Nephron progenitor cell (in vitro differentiated cells): ENCODE measurements at regions not wholly inside any gene's neighbourhood (a gene's known extent, or its start where the extent isn't known, plus 50 kb on each side); places are given as distances from the start of the nearest gene placed in this dataset.
A peak's percentile ranks its signal among the peaks of the same experiment; 100 is the strongest.

Experiments
- DNase-seq: peaks from one replicate; pipeline ENCODE4 v3.0.0; 2021
- H3K27ac Mint-ChIP-seq: 2 replicates; pipeline ENCODE4 v1.8.0; 2021; ENCODE audit warnings: mild to moderate bottlenecking, moderate library complexity, mixed read lengths
- H3K27me3 Mint-ChIP-seq: 2 replicates; pipeline ENCODE4 v1.8.0; 2021; ENCODE audit warnings: mild to moderate bottlenecking, low read depth, mixed read lengths; ENCODE audit not compliant: poor library complexity
- H3K36me3 Mint-ChIP-seq: 2 replicates; pipeline ENCODE4 v1.8.0; 2021; ENCODE audit warnings: low read depth, mixed read lengths
- H3K4me1 Mint-ChIP-seq: 2 replicates; pipeline ENCODE4 v1.8.0; 2021; ENCODE audit warnings: mixed read lengths
- H3K4me3 Mint-ChIP-seq: 2 replicates; pipeline ENCODE4 v1.8.0; 2021; ENCODE audit warnings: mild to moderate bottlenecking, moderate library complexity, mixed read lengths
- H3K9me3 Mint-ChIP-seq: 2 replicates; pipeline ENCODE4 v1.8.0; 2021; ENCODE audit warnings: mild to moderate bottlenecking, moderate library complexity, mixed read lengths
- TF ChIP-seq, protein P1 (sequence below): fragments of 200-600 bp; sonication (generic); IDR thresholded peaks from 2 replicates; pipeline ENCODE4 v1.5.0; 2021; ENCODE audit warnings: antibody characterized with exemption

- Mint-ChIP-seq H3K4me3 (no peak overlapping the region), H3K27me3 (peaks cover 2% of the 10 kb centered on the region), H3K27ac (no peak overlapping the region), H3K4me1 (peaks cover 25% of the 10 kb centered on the region), H3K9me3 (peaks cover 23% of the 10 kb centered on the region), H3K36me3 (no peaks in the 10 kb centered on the region)
- no peak for DNase-seq
- TF ChIP-seq, protein P1, sequence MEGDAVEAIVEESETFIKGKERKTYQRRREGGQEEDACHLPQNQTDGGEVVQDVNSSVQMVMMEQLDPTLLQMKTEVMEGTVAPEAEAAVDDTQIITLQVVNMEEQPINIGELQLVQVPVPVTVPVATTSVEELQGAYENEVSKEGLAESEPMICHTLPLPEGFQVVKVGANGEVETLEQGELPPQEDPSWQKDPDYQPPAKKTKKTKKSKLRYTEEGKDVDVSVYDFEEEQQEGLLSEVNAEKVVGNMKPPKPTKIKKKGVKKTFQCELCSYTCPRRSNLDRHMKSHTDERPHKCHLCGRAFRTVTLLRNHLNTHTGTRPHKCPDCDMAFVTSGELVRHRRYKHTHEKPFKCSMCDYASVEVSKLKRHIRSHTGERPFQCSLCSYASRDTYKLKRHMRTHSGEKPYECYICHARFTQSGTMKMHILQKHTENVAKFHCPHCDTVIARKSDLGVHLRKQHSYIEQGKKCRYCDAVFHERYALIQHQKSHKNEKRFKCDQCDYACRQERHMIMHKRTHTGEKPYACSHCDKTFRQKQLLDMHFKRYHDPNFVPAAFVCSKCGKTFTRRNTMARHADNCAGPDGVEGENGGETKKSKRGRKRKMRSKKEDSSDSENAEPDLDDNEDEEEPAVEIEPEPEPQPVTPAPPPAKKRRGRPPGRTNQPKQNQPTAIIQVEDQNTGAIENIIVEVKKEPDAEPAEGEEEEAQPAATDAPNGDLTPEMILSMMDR, result no peak
Measured at GRCh38 chr6:110042670-110043296, 64.7 kb downstream of the GPR6 start.

DNA sequence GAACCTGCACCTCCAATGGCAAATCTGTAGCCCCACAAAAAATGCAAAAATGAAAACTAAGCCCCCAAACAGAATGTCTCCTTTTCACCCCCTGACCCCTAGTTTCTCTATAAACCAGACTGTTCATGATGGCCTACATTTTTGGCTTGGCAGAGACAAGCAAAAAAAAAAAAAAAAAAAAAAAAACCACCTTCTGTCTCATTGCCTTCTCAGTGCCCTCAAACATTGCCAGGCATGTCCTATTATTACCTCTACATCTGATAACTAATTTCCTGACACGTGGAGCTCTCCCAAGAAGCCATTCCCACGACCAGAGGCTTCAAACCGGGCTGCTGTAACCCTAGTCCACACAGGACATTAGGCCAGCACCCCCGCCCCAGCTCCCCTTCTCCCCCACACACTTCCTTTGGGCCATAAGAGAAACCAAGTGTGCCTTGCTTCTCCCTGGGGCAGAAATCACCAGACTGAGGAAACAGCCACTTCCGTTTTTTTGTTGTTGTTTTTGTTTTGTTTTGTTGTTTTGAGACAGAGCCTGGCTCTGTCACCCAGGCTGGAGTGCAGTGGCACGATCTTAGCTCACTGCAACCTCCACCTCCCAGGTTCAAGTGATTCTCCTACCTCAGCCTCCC lies 65.4 kb downstream of the GPR6 start:
- Mint-ChIP-seq H3K9me3 (peaks cover 25% of the 10 kb centered on the region), H3K4me1 (peaks cover 25% of the 10 kb centered on the region), H3K36me3 (no peaks in the 10 kb centered on the region), H3K4me3 (no peak overlapping the region), H3K27me3 (no peaks in the 10 kb centered on the region), H3K27ac (peak overlapping the region; percentile 70)
- DNase-seq, result no peak
- TF ChIP-seq, protein P1, result no peak

GRCh38 chr6:110044096-110044495 lies 66.0 kb downstream of the GPR6 start:
- Mint-ChIP-seq H3K27me3 (no peaks in the 10 kb centered on the region), H3K27ac (no peak overlapping the region), H3K4me1 (peaks cover 25% of the 10 kb centered on the region), H3K4me3 (no peak overlapping the region), H3K9me3 (peaks cover 25% of the 10 kb centered on the region), H3K36me3 (no peaks in the 10 kb centered on the region)
- TF ChIP-seq, protein P1, result no peak
- no peak for DNase-seq

GRCh38 chr6:110044622-110045021 lies 66.5 kb downstream of the GPR6 start:
- Mint-ChIP-seq H3K9me3 (peaks cover 25% of the 10 kb centered on the region), H3K4me1 (peaks cover 19% of the 10 kb centered on the region), H3K4me3 (no peak overlapping the region), H3K36me3 (no peaks in the 10 kb centered on the region), H3K27ac (no peak overlapping the region), H3K27me3 (no peaks in the 10 kb centered on the region)
- TF ChIP-seq, protein P1, result no peak
- no peak for DNase-seq

- DNase-seq, result no peak
- TF ChIP-seq, protein P1, result no peak
- no peak overlapping the region for H3K4me3 Mint-ChIP-seq
- H3K36me3 Mint-ChIP-seq, result no peaks in the 10 kb centered on the region
- peaks cover 25% of the 10 kb centered on the region for H3K9me3 Mint-ChIP-seq
- H3K27ac Mint-ChIP-seq, result no peak overlapping the region
- peaks cover 4% of the 10 kb centered on the region for H3K4me1 Mint-ChIP-seq
- H3K27me3 Mint-ChIP-seq, result peaks cover 4% of the 10 kb centered on the region
Measured at GRCh38 chr6:110048221-110048875, 70.2 kb downstream of the GPR6 start.
